ENCODE measurements at regions not wholly inside any gene's neighbourhood (a gene's known extent, or its start where the extent isn't known, plus 50 kb on each side); places are given as distances from the start of the nearest gene placed in this dataset.
"Not testable (repeated sequence)": the region's sequence is repeated elsewhere in the genome, so short reads cannot be mapped to it uniquely, and the experiment has no call there.

DNA sequence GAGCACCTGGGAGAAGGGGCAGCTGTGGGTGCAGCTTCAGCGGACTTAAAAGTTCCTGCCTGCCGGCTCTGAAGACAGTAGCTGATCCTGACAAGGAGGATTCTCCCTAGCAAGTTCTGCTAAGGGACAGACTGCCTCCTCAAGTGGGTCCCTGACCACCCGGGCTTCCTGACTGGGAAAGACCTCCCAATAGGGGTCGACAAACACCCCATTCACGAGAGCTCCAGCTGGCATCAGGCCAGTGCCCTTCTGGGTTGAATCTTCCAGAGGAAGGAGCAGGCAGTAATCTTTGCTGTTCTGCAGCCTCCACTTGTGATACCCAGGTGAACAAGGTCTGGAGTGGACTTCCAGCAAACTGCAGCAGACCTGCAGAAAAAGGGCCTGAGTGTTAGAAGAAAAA, 632.9 kb downstream of the CCDC85A start:
- Mint-ChIP-seq H3K4me3 (no peak overlapping the region), H3K27me3 (no peaks in the 10 kb centered on the region), H3K4me1 (no peaks in the 10 kb centered on the region), H3K36me3 (no peaks in the 10 kb centered on the region), H3K27ac (no peak overlapping the region), H3K9me3 (peaks cover 6 to 31% (median 10%) of the 10 kb centered on the region in 7 donors)
- DNase-seq: no peak
- no peak for ATAC-seq (ENCODE audit: low read depth in 2 of 2)

DNA sequence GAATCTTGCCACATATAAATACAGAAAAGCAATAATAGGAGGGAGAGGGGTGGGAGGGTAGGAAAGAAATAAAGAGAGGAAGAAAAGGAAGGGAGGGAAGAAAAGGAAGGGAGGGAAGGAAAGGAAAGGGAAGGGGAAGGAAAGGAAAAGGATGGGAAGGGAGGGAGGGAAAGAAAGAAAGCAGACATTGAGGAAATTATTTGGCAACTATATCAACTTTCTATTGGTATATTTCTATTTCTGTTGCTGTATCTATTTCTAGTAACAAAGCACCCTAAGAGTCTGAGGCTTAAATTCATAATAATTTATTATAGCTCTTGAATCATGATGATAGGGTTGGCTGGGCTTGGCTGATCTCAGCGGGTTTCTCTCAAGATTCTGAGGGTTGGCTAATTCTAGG, 648.0 kb downstream of the CCDC85A start:
- no peaks in the 10 kb centered on the region for H3K4me1 Mint-ChIP-seq
- H3K27ac Mint-ChIP-seq: no peak overlapping the region
- DNase-seq (no peak), ATAC-seq (ENCODE audit: low read depth in 2 of 2) (no peak)
- peaks cover 0 to 10% (median 0%) of the 10 kb centered on the region in 7 donors for H3K9me3 Mint-ChIP-seq
- no peaks in the 10 kb centered on the region for H3K36me3 Mint-ChIP-seq
- no peaks in the 10 kb centered on the region for H3K27me3 Mint-ChIP-seq
- no peak overlapping the region for H3K4me3 Mint-ChIP-seq

DNA sequence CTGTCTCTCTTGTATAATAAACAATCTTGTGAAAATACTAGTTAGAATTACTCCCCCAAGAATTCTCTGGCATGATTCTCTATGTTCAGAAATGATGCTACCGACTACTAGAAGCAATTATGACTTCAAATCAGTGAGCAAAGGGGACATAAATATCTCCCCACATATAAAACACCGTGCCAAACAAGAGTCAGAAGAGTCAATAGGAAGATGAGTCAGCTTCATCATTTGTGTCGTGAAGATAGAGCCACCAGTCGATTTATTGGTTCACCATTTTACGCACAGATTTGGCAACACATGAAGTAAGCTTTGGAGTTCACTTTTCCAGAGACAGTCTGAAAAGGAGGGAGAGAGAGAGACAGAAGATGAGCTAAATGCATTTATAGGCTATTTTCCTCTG, 650.9 kb downstream of the CCDC85A start:
- Mint-ChIP-seq H3K4me3 (peak overlapping the region in 1 of 8 donors; percentile 16), H3K9me3 (peaks cover 0 to 9% (median 0%) of the 10 kb centered on the region in 7 donors), H3K27ac (no peak overlapping the region), H3K4me1 (no peaks in the 10 kb centered on the region), H3K36me3 (no peaks in the 10 kb centered on the region), H3K27me3 (no peaks in the 10 kb centered on the region)
- no peak for ATAC-seq (ENCODE audit: low read depth in 2 of 2)
- DNase-seq: no peak

DNA sequence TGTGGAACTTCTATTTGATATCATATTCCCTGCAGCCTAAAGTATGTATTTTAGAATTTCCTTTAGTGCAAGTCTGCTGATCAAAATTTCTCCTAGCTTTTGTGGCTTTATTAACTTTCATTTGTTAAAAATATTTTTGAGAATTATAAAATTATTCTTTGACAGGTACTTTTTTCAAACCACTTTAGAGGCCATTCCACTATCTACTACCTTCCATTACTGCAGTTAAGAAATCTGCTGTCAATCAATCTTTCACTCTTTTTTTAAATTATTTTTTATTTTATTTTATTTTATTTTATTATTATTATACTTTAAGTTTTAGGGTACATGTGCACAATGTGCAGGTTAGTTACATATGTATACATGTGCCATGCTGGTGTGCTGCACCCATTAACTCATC, 656.2 kb downstream of the CCDC85A start:
- not testable (repeated sequence) for H3K27ac Mint-ChIP-seq; ATAC-seq (ENCODE audit: low read depth in 2 of 2); DNase-seq; H3K36me3 Mint-ChIP-seq; H3K4me3 Mint-ChIP-seq; H3K27me3 Mint-ChIP-seq; H3K4me1 Mint-ChIP-seq
- H3K9me3 Mint-ChIP-seq: peaks cover 4 to 13% (median 5%) of the 10 kb centered on the region in 7 donors

DNA sequence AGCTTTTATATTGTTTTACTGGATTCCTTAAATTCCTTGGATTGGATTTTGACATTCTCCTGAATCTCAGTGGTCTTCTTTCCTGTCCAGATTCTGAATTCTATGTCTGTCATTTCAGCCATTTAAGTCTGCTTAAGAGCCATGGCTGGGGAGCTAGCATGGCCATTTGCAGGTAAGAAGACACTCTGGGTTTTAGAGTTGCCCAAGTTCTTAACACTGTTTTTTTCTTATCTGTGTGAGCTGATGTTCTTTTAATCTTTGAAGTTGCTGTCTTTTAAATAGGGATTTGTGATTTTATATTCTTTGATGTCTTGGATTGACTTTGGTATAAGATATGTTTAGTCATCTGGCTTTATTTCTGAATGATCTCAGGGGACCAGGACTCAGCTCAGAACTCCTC, 677.2 kb downstream of the CCDC85A start:
- Mint-ChIP-seq H3K27ac (no peak overlapping the region), H3K27me3 (no peaks in the 10 kb centered on the region), H3K9me3 (peaks cover 0 to 13% (median 4%) of the 10 kb centered on the region in 7 donors), H3K4me1 (no peaks in the 10 kb centered on the region), H3K36me3 (no peaks in the 10 kb centered on the region), H3K4me3 (no peak overlapping the region)
- DNase-seq: no peak
- no peak for ATAC-seq (ENCODE audit: low read depth in 2 of 2)

DNA sequence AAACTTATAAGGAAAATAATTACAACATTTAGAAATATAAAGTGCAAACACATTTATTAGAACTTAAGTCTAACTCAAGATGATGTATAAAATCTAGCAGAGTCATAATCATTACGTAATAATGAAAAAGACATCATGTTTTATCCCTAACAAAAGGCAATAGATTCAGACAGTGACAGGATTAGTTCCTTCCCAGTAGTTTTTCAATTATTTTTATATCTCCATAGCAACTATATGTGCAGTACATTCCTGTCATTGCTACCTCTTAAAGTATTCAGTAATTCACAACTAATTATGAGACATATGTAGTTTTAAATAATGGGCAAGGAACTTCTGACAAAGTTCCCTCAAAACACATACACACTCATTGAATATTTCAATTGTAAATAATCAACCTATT, 687.9 kb downstream of the CCDC85A start:
- ATAC-seq (ENCODE audit: low read depth in 2 of 2) (no peak), DNase-seq (no peak)
- Mint-ChIP-seq H3K4me1 (no peaks in the 10 kb centered on the region), H3K27ac (no peak overlapping the region), H3K4me3 (no peak overlapping the region), H3K27me3 (no peaks in the 10 kb centered on the region), H3K36me3 (no peaks in the 10 kb centered on the region), H3K9me3 (peaks cover 0 to 5% (median 2%) of the 10 kb centered on the region in 7 donors)

DNA sequence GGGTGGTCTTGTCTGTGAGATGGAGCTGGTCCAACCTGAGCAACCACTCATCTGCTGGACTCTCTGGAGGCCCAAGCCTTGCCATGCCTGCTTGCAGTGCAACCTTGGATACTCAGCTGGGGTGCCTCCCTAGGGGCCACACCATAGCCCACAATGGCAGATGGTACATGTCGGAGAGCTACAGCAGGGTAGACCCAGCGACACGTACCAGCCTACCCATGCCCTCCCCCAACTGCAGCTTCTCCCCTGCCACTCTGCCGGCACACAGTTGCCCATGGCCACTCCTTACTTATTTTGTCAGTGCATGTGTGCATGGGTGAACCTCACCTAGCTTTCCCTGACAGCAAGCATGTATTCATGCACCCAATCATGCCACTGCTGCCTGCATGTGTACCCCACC, 690.9 kb downstream of the CCDC85A start:
- ATAC-seq (ENCODE audit: low read depth in 2 of 2) (no peak), DNase-seq (no peak)
- Mint-ChIP-seq H3K4me1 (no peaks in the 10 kb centered on the region), H3K36me3 (no peaks in the 10 kb centered on the region), H3K27ac (no peak overlapping the region), H3K4me3 (no peak overlapping the region), H3K27me3 (no peaks in the 10 kb centered on the region), H3K9me3 (peaks cover 0 to 8% (median 4%) of the 10 kb centered on the region in 7 donors)

DNA sequence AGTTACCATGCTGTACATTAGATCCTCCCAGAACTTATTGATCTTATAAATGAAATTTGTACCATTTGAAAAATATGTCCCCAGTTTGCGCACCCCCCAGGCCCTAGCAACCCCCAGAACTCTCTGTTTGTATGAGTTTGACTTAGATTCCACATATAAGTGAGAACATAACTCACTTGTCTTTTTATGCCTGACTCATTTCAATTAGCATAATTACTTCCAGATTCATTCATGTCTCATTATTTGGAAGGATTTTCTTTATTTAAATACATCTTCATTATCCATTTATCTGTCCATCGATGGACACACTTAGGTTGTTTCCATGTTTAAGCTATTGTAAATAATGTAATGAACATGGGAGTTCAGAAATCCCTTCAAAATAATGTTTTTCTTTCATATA, 705.9 kb downstream of the CCDC85A start:
- no peak for ATAC-seq (ENCODE audit: low read depth in 2 of 2)
- Mint-ChIP-seq H3K4me1 (no peaks in the 10 kb centered on the region), H3K9me3 (peaks cover 0 to 5% (median 3%) of the 10 kb centered on the region in 7 donors), H3K27me3 (no peaks in the 10 kb centered on the region), H3K4me3 (no peak overlapping the region), H3K36me3 (no peaks in the 10 kb centered on the region), H3K27ac (no peak overlapping the region)
- DNase-seq: no peak

DNA sequence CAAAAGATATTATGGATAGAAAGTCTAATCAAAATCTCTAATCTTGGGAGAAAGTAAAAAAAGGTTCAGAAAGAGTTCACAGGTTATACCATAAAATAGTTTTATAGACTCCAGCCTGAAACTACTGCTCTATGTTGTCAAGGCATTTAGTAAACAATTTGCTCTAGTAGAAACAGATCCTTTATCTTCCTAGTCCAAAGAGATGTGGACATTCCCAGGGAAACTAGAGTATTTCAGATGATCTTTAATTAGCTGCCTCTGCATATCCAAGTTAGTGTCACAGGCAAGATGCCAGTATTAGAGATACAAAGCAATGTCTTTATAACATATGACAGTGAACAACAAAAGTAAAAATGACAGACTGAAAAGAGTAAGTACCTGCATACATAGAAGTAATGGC, 708.6 kb downstream of the CCDC85A start:
- ATAC-seq (ENCODE audit: low read depth in 2 of 2) (no peak), DNase-seq (no peak)
- Mint-ChIP-seq H3K27ac (no peak overlapping the region), H3K27me3 (no peaks in the 10 kb centered on the region), H3K36me3 (no peaks in the 10 kb centered on the region), H3K4me1 (no peaks in the 10 kb centered on the region), H3K4me3 (no peak overlapping the region), H3K9me3 (peaks cover 0 to 5% (median 3%) of the 10 kb centered on the region in 7 donors)

DNA sequence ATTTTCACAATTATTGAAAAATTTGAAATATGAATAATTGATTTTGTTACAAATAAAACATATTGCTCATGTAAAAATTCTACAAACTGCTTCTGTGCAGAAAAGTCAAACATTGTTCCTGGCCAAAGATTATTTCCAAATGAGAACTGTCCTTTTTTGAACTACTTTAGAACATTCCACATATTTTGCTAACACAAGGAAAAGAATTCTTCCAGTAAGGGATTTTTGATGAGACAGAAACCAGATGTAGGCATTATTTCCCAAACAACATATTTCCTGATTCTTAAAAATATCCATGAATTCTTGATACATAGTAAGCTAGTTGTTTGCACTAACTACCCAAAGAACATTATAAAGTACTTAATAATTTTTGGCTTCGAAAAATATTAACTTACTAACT, 715.2 kb downstream of the CCDC85A start:
- Mint-ChIP-seq H3K27ac (no peak overlapping the region), H3K9me3 (peaks cover 0 to 4% (median 1%) of the 10 kb centered on the region in 7 donors), H3K36me3 (no peaks in the 10 kb centered on the region), H3K4me3 (no peak overlapping the region), H3K4me1 (no peaks in the 10 kb centered on the region), H3K27me3 (no peaks in the 10 kb centered on the region)
- no peak for DNase-seq
- no peak for ATAC-seq (ENCODE audit: low read depth in 2 of 2)

DNA sequence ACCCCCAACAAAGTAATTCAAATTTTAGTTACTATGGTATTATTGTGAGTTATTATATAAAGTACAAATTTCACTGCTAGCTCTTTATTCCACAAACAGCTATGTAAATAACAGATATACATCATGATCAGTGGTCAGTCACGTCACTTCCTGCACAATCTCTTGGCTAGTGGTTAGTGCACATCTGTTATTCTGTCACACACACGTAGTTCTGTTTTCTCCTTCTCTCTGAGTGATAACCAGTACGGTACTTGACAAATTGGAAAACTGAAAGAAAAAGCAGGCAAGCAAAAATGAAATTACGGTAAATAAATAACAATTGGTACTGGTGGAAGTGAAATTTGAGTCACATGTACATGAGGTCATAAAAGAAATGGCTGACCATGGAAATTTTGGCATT, 728.7 kb downstream of the CCDC85A start:
- ATAC-seq (ENCODE audit: low read depth in 2 of 2) (no peak), DNase-seq (no peak)
- Mint-ChIP-seq H3K4me3 (no peak overlapping the region), H3K36me3 (no peaks in the 10 kb centered on the region), H3K9me3 (peaks cover 0 to 19% (median 16%) of the 10 kb centered on the region in 7 donors), H3K4me1 (no peaks in the 10 kb centered on the region), H3K27ac (no peak overlapping the region), H3K27me3 (no peaks in the 10 kb centered on the region)

DNA sequence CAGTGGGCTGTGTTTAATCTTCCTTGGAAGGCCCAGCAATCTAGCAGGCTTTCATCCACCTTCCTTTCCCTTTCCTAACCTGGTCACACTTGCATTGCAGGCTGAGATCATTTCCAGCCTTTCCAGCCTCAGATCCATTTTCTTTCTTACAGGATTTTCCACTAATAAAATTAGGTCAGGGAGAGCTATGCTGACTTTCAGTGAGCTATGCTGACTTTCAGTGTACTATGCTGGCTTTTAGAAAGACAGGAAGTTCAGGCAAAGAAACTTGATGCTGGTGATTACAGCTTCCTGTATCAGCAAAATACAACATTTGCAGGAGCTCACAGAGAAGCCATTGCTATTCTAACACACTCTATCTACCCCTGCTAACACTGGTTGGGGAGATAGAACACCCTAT, 735.0 kb downstream of the CCDC85A start:
- no peak for DNase-seq
- Mint-ChIP-seq H3K27ac (no peak overlapping the region), H3K9me3 (peaks cover 0 to 19% (median 11%) of the 10 kb centered on the region in 7 donors), H3K4me3 (no peak overlapping the region), H3K4me1 (no peaks in the 10 kb centered on the region), H3K27me3 (no peaks in the 10 kb centered on the region), H3K36me3 (no peaks in the 10 kb centered on the region)
- ATAC-seq (ENCODE audit: low read depth in 2 of 2): no peak

DNA sequence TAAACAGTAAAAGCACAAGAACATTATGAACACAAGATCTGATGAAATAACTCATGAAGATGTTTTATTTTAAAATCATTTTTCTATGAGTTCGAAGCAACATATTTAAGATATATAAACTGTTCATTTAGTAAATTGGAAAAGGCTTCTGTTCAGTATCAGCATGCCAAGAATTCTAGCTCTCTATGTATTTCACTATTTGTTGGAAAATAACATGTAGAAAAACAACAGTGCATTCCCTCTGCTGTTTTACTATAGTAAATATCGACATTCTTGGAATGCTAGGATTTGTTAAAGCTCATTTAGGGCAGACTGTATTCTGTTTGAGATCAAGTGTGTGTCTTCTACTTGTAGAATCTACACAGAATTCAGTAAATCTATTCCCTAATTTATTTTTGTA, 750.2 kb downstream of the CCDC85A start:
- Mint-ChIP-seq H3K36me3 (no peaks in the 10 kb centered on the region), H3K27me3 (no peaks in the 10 kb centered on the region), H3K4me3 (no peak overlapping the region), H3K4me1 (no peaks in the 10 kb centered on the region), H3K9me3 (peaks cover 0 to 6% (median 0%) of the 10 kb centered on the region in 7 donors), H3K27ac (no peak overlapping the region)
- DNase-seq (no peak), ATAC-seq (ENCODE audit: low read depth in 2 of 2) (no peak)

DNA sequence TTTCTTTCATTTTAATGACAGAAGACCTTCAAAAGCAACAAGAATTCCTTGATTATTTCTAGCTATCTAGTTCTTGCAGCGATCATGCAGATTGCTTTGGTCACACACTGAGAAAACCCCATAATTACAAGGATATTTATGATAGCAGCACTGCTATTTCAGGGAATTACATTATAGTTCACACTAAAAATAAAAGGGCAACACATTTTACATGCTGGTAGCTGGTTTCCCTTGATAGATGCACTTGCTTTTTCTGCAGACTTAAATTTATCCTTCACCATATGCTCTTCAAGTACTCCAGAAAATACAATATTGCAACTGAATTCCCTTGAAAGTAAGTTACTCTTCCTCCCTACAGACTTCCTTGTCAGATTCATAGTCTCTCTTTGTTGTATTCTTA, 751.1 kb downstream of the CCDC85A start:
- Mint-ChIP-seq H3K36me3 (no peaks in the 10 kb centered on the region), H3K27ac (no peak overlapping the region), H3K27me3 (no peaks in the 10 kb centered on the region), H3K4me3 (no peak overlapping the region), H3K9me3 (peaks cover 0 to 4% (median 0%) of the 10 kb centered on the region in 7 donors), H3K4me1 (no peaks in the 10 kb centered on the region)
- ATAC-seq (ENCODE audit: low read depth in 2 of 2) (no peak), DNase-seq (no peak)

DNA sequence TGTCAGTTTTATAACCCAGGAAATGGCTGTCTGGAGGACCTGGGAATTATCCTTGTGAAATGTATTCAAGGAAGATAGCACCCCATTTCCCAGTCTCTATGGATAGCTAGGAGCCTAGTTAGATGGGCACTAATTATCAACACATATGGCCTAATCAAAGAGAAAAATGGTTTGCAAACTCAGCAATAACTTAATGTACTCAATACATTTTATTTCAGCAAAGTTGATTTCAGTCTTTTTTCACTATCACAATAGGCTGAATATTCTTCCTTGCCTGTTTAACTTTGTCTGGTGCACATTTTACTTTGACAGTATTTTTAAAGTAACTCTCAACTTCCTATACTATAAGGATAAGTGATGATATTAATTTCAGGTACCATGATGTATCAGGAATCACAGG, 756.3 kb downstream of the CCDC85A start:
- DNase-seq (no peak), ATAC-seq (ENCODE audit: low read depth in 2 of 2) (no peak)
- no peak overlapping the region for H3K27ac Mint-ChIP-seq
- peaks cover 0 to 7% (median 0%) of the 10 kb centered on the region in 7 donors for H3K9me3 Mint-ChIP-seq
- no peaks in the 10 kb centered on the region for H3K36me3 Mint-ChIP-seq
- H3K4me1 Mint-ChIP-seq: no peaks in the 10 kb centered on the region
- no peak overlapping the region for H3K4me3 Mint-ChIP-seq
- no peaks in the 10 kb centered on the region for H3K27me3 Mint-ChIP-seq
